Endothelial cell of hepatic sinusoid (primary cell): ENCODE measurements at regions not wholly inside any gene's neighbourhood (a gene's known extent, or its start where the extent isn't known, plus 50 kb on each side); places are given as distances from the start of the nearest gene placed in this dataset.

Experiments used
- in situ Hi-C: cut with HindIII; loops from 2 replicates; pipeline ENCODE4 v1.10.0; 2017; ENCODE audit warnings: low sequenced_read_pairs

GRCh38 chr12:85568395-85569103 lies 267.7 kb downstream of the RASSF9 start:
- in situ Hi-C loops: loop anchor here (10.0 kb wide), 1 partner anchor 296 kb away; no protein-coding TSS in a partner anchor

- in situ Hi-C loops: loop anchor here (10.0 kb wide), 1 partner anchor 296 kb away; no protein-coding TSS in a partner anchor
Measured at GRCh38 chr12:85569261-85569660, 266.9 kb downstream of the RASSF9 start.

GRCh38 chr12:85572956-85573355 lies 263.3 kb downstream of the RASSF9 start:
- in situ Hi-C loops: no loop called here

GRCh38 chr12:85573635-85574214 lies 262.5 kb downstream of the RASSF9 start:
- in situ Hi-C loops: no loop called here

GRCh38 chr12:85574291-85574690 lies 261.9 kb downstream of the RASSF9 start:
- in situ Hi-C loops: no loop called here

GRCh38 chr12:85575120-85576096 lies 260.8 kb downstream of the RASSF9 start:
- in situ Hi-C loops: no loop called here

GRCh38 chr12:85580562-85581168 lies 255.5 kb downstream of the RASSF9 start:
- in situ Hi-C loops: no loop called here

- in situ Hi-C loops: no loop called here
Measured at GRCh38 chr12:85587158-85587557, 249.1 kb downstream of the RASSF9 start.

- in situ Hi-C loops: no loop called here
Measured at GRCh38 chr12:85588221-85588620, 248.0 kb downstream of the RASSF9 start.

- in situ Hi-C loops: no loop called here
Measured at GRCh38 chr12:85600841-85601240, 235.4 kb downstream of the RASSF9 start.

GRCh38 chr12:85603556-85603955 lies 232.7 kb downstream of the RASSF9 start:
- in situ Hi-C loops: no loop called here

- in situ Hi-C loops: no loop called here
Measured at GRCh38 chr12:85606455-85606854, 229.8 kb downstream of the RASSF9 start.

GRCh38 chr12:85609778-85610177 lies 226.4 kb downstream of the RASSF9 start:
- in situ Hi-C loops: no loop called here

- in situ Hi-C loops: no loop called here
Measured at GRCh38 chr12:85610194-85610593, 226.0 kb downstream of the RASSF9 start.

- in situ Hi-C loops: no loop called here
Measured at GRCh38 chr12:85616201-85616600, 220.0 kb downstream of the RASSF9 start.

GRCh38 chr12:85617307-85618091 lies 218.7 kb downstream of the RASSF9 start:
- in situ Hi-C loops: no loop called here

- in situ Hi-C loops: no loop called here
Measured at GRCh38 chr12:85621041-85621440, 215.2 kb downstream of the RASSF9 start.

GRCh38 chr12:85623763-85624162 lies 212.4 kb downstream of the RASSF9 start:
- in situ Hi-C loops: no loop called here

GRCh38 chr12:85625467-85625866 lies 210.7 kb downstream of the RASSF9 start:
- in situ Hi-C loops: no loop called here
